ENCODE measurements at regions not wholly inside any gene's neighbourhood (a gene's known extent, or its start where the extent isn't known, plus 50 kb on each side); places are given as distances from the start of the nearest gene placed in this dataset.
"Not testable (repeated sequence)": the region's sequence is repeated elsewhere in the genome, so short reads cannot be mapped to it uniquely, and the experiment has no call there.

- no peak for DNase-seq (ENCODE audit: low read depth)
Observed at GRCh38 chr7:46079421-46079820, 158.3 kb upstream of the IGFBP3 start.

GRCh38 chr7:46076527-46076926 lies 155.5 kb upstream of the IGFBP3 start:
- no peak for DNase-seq (ENCODE audit: low read depth)

GRCh38 chr7:46072722-46073121 lies 151.7 kb upstream of the IGFBP3 start:
- peak; percentile 81 for DNase-seq (ENCODE audit: low read depth)

- peak; percentile 34 for DNase-seq (ENCODE audit: low read depth)
Observed at GRCh38 chr7:46071601-46072000, 150.5 kb upstream of the IGFBP3 start.

GRCh38 chr7:46071076-46071475 lies 150.0 kb upstream of the IGFBP3 start:
- peak; percentile 4 for DNase-seq (ENCODE audit: low read depth)

DNA sequence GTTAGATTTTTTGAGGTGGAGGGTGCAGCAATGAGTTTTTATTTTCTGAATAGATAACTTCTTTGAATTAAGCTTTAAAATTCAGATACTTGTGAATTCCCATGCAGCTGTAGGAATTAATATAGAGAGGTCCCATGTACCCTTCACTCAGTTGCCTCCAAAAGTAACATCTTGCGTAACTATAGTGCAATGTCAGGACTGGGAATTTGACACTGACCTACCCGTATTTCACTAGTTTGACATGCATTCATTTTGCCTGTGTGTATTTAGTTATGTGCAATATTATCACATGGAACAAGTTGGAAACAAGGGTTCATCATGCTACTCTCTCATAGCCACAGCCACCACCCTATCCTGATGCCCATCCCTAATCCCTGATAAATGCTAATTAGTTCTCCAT lies 147.1 kb upstream of the IGFBP3 start:
- no peak for DNase-seq (ENCODE audit: low read depth)

DNA sequence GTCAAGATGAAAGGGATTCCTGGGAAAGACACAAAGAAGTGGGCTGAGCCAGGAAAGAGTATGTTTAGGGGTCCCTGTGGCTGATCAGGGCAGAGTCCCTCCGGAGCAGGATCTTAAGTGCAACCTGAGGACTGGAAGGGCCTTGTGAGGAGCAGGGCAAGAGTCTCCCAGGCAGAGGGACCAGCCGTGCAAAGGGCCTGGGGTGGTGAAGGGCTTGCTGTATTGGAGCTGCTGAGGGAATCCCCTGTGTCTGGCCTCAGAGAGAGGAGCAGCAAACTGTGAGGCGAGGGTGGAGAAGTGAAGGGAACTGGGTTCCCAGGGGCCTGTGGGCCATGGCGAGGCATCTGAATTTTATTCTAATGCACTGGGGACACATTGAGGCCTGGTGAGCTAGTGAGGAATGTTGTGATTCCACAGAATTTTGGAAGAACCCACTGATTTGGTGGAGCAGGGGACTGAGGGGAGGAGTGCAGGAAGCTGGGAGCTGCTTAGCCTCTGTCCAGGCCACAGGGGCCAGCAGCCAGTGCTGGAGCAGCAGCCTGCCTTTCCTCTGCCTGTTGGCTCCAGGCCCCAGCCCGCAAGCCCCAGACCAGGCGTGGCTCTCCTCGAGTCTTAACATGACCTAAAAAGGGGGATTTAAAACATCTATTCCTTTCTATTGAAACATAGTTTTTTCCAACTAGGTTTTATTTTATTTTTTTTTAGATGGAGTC lies 138.4 kb upstream of the IGFBP3 start:
- DNase-seq (ENCODE audit: low read depth): no peak

- DNase-seq (ENCODE audit: low read depth): no peak
Observed at GRCh38 chr7:46058086-46058823, 137.2 kb upstream of the IGFBP3 start.

GRCh38 chr7:46054915-46055314 lies 133.8 kb upstream of the IGFBP3 start:
- no peak for DNase-seq (ENCODE audit: low read depth)

DNA sequence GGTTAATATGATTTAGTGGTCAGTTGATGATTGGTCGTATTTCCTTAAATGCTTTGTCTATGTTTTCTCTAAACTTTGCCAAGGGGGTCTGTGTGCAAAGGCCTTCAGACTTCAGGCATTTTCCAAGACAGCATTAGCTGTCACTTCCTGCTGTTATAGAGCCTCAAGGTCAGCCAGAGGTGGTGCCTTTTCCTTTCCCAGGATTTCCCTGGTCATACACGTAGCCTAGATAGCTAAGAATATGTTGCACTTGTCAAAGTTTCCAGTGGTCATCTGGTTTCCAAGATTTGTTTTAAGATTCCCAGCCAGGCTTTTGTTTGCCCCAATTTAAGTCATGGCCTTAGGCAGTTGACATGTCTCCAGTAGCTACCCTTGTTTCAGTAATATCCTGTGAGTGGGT lies 133.2 kb upstream of the IGFBP3 start:
- DNase-seq (ENCODE audit: low read depth): no peak

DNA sequence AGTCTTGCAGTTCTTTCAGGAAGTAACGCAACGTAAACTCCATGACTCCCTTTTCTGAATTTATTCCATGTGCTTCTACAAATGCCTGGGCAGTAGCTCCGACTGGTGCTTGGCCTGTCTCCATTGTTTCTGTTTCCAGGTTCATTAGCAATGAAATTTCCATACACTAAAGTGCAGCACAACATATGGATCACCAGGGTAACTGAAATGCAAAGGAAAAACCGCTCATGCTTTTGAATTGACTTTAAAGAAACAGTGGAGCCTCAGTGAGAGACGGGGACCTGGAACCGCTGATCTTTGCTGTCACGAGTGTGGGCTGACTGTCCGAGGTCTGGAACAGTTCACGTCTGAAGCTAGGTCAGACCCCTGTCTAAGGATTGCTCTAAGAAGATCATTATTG lies 126.5 kb upstream of the IGFBP3 start:
- DNase-seq (ENCODE audit: low read depth): no peak

DNA sequence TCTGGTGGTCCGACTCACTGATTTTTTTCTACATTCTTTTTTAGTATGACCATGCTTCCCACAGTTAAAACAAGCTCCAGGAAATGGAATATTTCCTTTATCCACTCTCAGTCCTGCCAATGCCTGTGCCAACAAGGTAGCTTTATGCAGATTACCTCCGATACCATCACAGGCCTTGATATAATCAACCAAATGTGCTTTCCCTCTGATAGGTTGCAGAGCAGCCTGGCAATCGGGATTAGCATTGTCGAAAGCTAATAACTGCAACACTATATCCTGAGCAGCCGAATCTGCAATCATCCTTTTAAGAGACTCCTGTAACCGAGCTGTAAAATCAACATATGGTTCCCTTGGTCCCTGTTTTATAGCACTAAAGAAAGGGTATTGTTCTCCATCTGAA lies 122.3 kb upstream of the IGFBP3 start:
- not testable (repeated sequence) for DNase-seq (ENCODE audit: low read depth)

DNA sequence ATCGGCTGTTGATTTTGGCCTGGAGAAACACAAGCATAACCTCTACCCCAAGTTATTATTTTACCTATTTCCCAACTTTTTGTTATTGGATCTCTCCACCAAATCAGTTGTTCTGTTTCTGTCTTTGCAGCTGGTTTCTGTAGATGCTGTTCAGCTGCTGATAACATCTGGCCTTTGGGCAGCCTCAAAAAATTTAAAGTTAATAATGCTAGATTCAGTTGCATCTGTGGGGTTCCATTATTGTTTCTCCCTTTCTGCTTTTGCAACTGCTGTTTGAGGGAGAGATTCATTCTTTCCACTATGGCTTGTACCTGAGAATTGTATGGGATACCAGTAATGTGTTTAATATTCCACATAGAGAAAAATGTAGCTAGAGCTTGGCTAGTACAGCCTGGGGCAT lies 118.7 kb upstream of the IGFBP3 start:
- not testable (repeated sequence) for DNase-seq (ENCODE audit: low read depth)

GRCh38 chr7:46035166-46035565 lies 114.1 kb upstream of the IGFBP3 start:
- DNase-seq (ENCODE audit: low read depth): peak; percentile 31

DNA sequence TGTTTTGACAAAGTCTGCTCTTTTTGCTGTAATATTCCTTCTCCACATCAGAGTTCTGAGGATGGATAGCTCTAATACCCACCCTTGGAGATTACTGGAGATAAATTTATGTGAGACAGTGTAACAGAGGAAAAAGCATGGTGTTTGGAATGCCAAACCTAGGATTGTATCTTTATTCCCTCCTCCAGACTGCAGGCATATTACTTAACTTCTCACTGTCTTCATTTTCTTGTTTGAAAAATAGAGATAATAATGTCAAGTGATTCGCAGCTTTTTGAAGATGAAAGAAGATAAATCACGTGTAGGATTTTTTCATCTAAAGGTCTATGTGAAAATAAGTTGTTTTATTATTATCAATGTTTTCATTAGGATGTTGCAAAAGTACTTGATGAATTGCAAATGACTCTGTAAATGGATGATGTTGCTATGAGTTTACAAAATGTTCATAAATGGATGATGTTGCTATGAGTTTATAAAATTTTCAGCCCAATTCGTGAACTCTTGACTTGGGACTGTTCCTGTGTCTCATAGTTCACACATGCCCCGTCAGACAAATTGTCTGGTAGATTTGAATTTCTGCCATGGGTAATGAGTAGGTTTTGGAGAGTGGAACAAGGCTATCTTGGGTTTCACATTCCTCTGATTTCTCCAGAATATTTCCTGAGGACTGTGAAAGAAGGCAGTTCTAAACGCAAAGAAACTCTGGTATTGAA lies 113.1 kb upstream of the IGFBP3 start:
- no peak for DNase-seq (ENCODE audit: low read depth)

GRCh38 chr7:46033592-46033991 lies 112.5 kb upstream of the IGFBP3 start:
- DNase-seq (ENCODE audit: low read depth): no peak

- DNase-seq (ENCODE audit: low read depth): peak; percentile 84
Observed at GRCh38 chr7:46032942-46033341, 111.9 kb upstream of the IGFBP3 start.

- peak; percentile 23 for DNase-seq (ENCODE audit: low read depth)
Observed at GRCh38 chr7:46032353-46032752, 111.3 kb upstream of the IGFBP3 start.

DNA sequence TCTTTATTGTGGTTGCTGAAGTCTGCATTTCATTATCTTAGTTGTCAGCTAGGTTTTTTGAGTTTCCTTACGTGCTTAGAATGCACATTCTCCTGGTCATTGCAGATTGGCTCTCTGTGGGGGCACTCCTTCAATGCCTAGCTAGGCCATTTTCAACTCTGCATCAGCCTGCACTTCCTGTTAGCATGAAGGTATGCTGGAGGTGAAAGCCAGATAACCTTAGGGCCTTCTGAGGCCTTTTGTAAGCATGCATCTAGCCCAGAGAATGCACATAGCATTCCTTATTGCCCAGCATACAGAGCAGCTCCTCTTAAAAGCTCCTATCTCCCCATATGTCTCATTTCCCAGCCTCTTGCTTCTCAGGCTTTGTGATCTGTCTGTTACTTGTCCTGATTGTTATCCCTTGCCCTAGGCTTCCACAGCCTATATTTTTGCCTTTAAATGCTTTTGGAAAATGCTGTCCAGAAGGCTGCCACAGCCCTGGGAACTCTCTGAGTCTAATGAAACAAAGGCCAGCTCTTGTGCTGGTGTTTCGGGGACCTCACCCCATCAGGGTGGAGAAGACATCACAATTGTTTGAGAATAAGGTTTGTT lies 108.1 kb upstream of the IGFBP3 start:
- no peak for DNase-seq (ENCODE audit: low read depth)

DNA sequence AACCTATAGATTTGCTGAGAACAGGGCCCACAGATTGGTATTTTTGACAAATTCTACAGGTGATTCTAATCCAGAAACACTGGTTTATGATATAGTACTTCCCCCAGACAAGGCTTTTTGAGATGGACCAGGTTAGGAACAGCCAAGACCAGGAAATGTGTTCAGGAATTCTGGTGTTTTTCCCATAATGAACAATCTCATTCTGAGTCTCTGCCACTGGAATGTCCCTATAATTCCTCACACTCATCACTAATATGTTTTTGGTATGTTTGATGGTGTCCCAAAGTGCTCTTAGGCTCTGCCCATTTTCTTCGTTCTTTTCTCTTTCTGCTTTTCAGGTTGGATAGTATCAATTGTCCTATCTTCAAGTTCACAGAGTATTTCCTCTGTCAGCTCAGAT lies 107.2 kb upstream of the IGFBP3 start:
- DNase-seq (ENCODE audit: low read depth): no peak

GRCh38 chr7:46026741-46027140 lies 105.7 kb upstream of the IGFBP3 start:
- DNase-seq (ENCODE audit: low read depth): no peak

GRCh38 chr7:46024263-46024916 lies 103.3 kb upstream of the IGFBP3 start:
- DNase-seq (ENCODE audit: low read depth): no peak

All from renal cortical epithelial cell (primary cell).